Sigmoid colon (tissue), 6 donors: ENCODE measurements at regions not wholly inside any gene's neighbourhood (a gene's known extent, or its start where the extent isn't known, plus 50 kb on each side); places are given as distances from the start of the nearest gene placed in this dataset.

ENCODE experiments used
- DNase-seq: peaks from one replicate; pipeline ENCODE4 v3.0.0-alpha.2; 2019
- H3K27ac ChIP-seq, 4 donors: fragments of 200-600 bp; sonication (generic); one replicate each; pipeline ENCODE4 v1.5.1; 2016 to 2019; ENCODE audit warnings: mild to moderate bottlenecking in 1 of 4
- H3K27me3 ChIP-seq, 3 donors: fragments of 200-600 bp; sonication (generic); one replicate each; pipeline ENCODE4 v1.5.1; 2019; ENCODE audit warnings: mild to moderate bottlenecking in 1 of 3
- H3K36me3 ChIP-seq, 4 donors: fragments of 200-600 bp; sonication (generic); one replicate each; pipeline ENCODE4 v1.5.1; 2016 to 2019
- H3K4me1 ChIP-seq, 4 donors: fragments of 200-600 bp; sonication (generic); one replicate each; pipeline ENCODE4 v1.5.1; 2017 to 2019
- H3K4me3 ChIP-seq, 4 donors: fragments of 200-600 bp; sonication (generic); one replicate each; pipeline ENCODE4 v1.5.1; 2017 to 2019; ENCODE audit warnings: mild to moderate bottlenecking in 2 of 4, moderate library complexity in 1 of 4
- H3K9me3 ChIP-seq, 4 donors: fragments of 200-600 bp in 3 of 4; sonication (generic) in 3 of 4; one replicate each; pipeline versions ENCODE4 v1.5.1 to v1.6.1; 2013 to 2019
- EP300 ChIP-seq, 4 donors: sonication (generic); formaldehyde crosslinking; IDR thresholded peaks; one replicate each; pipeline ENCODE4 v1.6.1; 2017; ENCODE audit warnings: antibody characterized with exemption in 4 of 4
- POLR2A ChIP-seq, 2 donors: fragments of 450-650 bp; IDR thresholded peaks; one replicate each; pipeline ENCODE4 v1.6.1; 2016; ENCODE audit warnings: antibody characterized with exemption in 2 of 2, mild to moderate bottlenecking in 2 of 2, moderate library complexity in 2 of 2
- POLR2AphosphoS5 ChIP-seq, 4 donors: sonication (generic); formaldehyde crosslinking; IDR thresholded peaks; one replicate each; pipeline ENCODE4 v1.6.1; 2017; ENCODE audit warnings: antibody characterized with exemption in 4 of 4
- WGBS, 2 donors: extraction: QIAGEN DNeasy Blood & Tissue Kit; methylation state at CpG; one replicate each; pipeline ENCODE4 v1.1.7; 2013; 5-methylcytosine and 5-hydroxymethylcytosine counted together
- intact Hi-C: fragments of 100-400 bp; cut with DNase I; formaldehyde crosslinking; loops from one replicate; pipeline ENCODE4 v1.15.1; 2023
- TF ChIP-seq, protein P1 (sequence below), 4 experiments: fragments of 450-650 bp in 3 of 4; fragments of 200-600 bp in 1 of 4; IDR thresholded peaks; one replicate each; pipeline ENCODE4 v1.5.1; 2016 to 2019; ENCODE audit warnings: antibody characterized with exemption in 4 of 4, mild to moderate bottlenecking in 3 of 4, moderate library complexity in 2 of 4
- donor health status: healthy with polysubstance abuse.
- donor health status: healthy.

DNA sequence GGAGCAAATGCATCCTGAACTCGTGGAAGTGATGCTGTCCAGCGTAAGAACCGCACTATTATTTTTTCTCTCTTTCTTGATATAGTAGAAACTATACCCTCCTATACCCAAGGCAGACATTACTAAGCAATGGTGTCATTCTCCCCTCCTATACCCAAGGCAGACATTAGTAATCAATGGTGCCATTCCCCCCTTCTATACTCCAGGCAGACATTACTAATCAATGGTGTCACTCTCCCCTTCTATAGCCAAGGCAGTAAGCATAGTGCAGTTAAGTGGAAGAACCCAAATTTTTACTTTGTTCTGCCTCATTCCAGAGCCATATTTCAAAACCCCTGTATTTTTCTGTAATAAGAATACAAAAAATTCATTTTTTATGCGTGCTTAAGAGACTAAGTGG is 506.2 kb upstream of the EEF2KMT start:
- Histone ChIP-seq H3K4me3 (no peak overlapping the region), H3K27me3 (peaks cover 0 to 8% (median 0%) of the 10 kb centered on the region in 3 donors), H3K36me3 (no peaks in the 10 kb centered on the region), H3K27ac (no peak overlapping the region), H3K4me1 (no peaks in the 10 kb centered on the region), H3K9me3 (no peaks in the 10 kb centered on the region)
- no peak for DNase-seq
- TF ChIP-seq EP300 (IDR thresholded peaks at IDR 0.05): no peak
- TF ChIP-seq POLR2AphosphoS5 (IDR thresholded peaks at IDR 0.05): no peak
- TF ChIP-seq, protein P1, sequence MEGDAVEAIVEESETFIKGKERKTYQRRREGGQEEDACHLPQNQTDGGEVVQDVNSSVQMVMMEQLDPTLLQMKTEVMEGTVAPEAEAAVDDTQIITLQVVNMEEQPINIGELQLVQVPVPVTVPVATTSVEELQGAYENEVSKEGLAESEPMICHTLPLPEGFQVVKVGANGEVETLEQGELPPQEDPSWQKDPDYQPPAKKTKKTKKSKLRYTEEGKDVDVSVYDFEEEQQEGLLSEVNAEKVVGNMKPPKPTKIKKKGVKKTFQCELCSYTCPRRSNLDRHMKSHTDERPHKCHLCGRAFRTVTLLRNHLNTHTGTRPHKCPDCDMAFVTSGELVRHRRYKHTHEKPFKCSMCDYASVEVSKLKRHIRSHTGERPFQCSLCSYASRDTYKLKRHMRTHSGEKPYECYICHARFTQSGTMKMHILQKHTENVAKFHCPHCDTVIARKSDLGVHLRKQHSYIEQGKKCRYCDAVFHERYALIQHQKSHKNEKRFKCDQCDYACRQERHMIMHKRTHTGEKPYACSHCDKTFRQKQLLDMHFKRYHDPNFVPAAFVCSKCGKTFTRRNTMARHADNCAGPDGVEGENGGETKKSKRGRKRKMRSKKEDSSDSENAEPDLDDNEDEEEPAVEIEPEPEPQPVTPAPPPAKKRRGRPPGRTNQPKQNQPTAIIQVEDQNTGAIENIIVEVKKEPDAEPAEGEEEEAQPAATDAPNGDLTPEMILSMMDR (IDR thresholded peaks at IDR 0.05): no peak
- no peak for TF ChIP-seq POLR2A (IDR thresholded peaks at IDR 0.05)
- intact Hi-C loops: no loop called here
- 91 to 94% methylated on average over 4 of the region's 4 CpGs for WGBS, 2 donors

DNA sequence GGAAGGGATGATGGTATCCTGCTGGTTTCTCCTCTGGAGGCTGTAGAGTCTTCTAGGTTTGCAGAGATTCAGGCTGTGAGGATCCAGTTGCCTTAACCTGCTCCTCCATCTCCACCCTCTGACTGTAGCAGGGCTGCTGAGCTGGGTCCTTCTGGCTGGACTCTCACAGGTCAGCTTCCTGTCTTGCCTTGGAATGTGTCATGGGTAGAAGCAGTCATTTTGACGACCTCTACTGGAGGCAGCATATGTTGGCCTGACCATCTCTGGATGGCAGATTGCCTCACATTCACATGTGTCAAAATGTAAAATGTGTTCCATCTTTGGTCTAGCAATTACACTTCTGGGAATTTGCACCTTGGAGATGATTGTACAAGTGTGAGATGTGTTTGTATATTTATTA is 504.4 kb upstream of the EEF2KMT start:
- no peak for DNase-seq
- WGBS, 2 donors: 53 to 68% methylated on average over 1 of the region's 1 CpG
- Histone ChIP-seq H3K27me3 (no peaks in the 10 kb centered on the region), H3K27ac (no peak overlapping the region), H3K36me3 (no peaks in the 10 kb centered on the region), H3K9me3 (no peaks in the 10 kb centered on the region), H3K4me1 (no peaks in the 10 kb centered on the region), H3K4me3 (no peak overlapping the region)
- TF ChIP-seq, protein P1 (IDR thresholded peaks at IDR 0.05): no peak
- TF ChIP-seq EP300 (IDR thresholded peaks at IDR 0.05) (no peak), POLR2AphosphoS5 (IDR thresholded peaks at IDR 0.05) (no peak), POLR2A (IDR thresholded peaks at IDR 0.05) (no peak)
- intact Hi-C loops: no loop called here

GRCh38 chr16:5598793-5599192 is 501.2 kb upstream of the EEF2KMT start:
- DNase-seq: no peak
- Histone ChIP-seq H3K27me3 (no peaks in the 10 kb centered on the region), H3K4me3 (no peak overlapping the region), H3K27ac (no peak overlapping the region), H3K9me3 (peaks cover 0 to 2% (median under 1%) of the 10 kb centered on the region in 4 donors), H3K36me3 (no peaks in the 10 kb centered on the region), H3K4me1 (no peaks in the 10 kb centered on the region)
- WGBS, 2 donors: 85 to 92% methylated on average over 7 of the region's 7 CpGs
- TF ChIP-seq, protein P1 (IDR thresholded peaks at IDR 0.05): no peak
- TF ChIP-seq POLR2AphosphoS5 (IDR thresholded peaks at IDR 0.05) (no peak), EP300 (IDR thresholded peaks at IDR 0.05) (no peak), POLR2A (IDR thresholded peaks at IDR 0.05) (no peak)
- intact Hi-C loops: no loop called here

DNA sequence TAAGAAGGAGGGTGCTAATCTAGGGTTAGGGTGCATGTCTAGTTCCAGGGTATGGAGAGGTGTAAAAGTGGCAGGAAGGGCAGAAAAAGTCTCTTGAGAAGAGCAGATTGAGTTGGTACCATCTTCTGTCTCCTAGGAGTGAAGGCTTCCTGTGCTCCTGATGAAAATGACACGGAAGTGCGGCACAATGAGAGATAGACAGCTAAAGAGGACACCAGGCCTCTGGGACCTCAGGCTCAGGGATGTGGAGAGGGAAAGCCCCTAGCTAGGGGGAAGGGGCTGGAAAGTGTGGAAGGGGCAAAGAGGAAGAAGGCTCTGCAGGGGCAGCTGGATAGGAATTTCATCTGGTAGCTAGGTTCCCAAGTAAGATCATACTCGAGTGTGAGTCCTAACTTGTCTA is 498.3 kb upstream of the EEF2KMT start:
- H3K27ac ChIP-seq: no peak overlapping the region
- TF ChIP-seq POLR2AphosphoS5 (IDR thresholded peaks at IDR 0.05) (no peak), POLR2A (IDR thresholded peaks at IDR 0.05) (no peak), EP300 (IDR thresholded peaks at IDR 0.05) (no peak)
- TF ChIP-seq, protein P1 (IDR thresholded peaks at IDR 0.05): no peak
- no peak for DNase-seq
- H3K9me3 ChIP-seq: peaks cover 0 to 2% (median under 1%) of the 10 kb centered on the region in 4 donors
- no peaks in the 10 kb centered on the region for H3K27me3 ChIP-seq
- intact Hi-C loops: no loop called here
- no peaks in the 10 kb centered on the region for H3K36me3 ChIP-seq
- H3K4me3 ChIP-seq: no peak overlapping the region
- 92 to 95% methylated on average over 3 of the region's 3 CpGs for WGBS, 2 donors
- no peaks in the 10 kb centered on the region for H3K4me1 ChIP-seq

DNA sequence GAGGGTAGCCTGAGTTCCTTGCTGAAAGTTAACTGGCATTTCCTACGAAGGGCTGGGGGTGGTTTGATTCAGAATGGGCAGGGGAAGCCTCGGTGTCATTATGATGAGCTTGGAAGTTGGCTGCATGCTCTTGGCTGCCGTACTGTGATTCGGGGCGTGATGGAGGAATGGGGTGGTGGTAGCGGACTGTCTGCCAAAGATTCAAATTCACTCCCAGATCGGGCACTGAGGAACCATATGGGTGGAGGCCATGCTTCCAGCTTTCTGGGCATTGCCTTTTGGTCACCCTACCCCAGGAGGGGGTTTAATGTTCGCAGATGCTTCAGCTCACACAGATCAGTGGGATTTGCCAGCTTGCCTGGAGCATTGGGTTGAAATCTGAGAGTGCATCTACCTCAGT is 492.8 kb upstream of the EEF2KMT start:
- WGBS, 2 donors: 81 to 88% methylated on average over 8 of the region's 8 CpGs
- H3K4me1 ChIP-seq: no peaks in the 10 kb centered on the region
- TF ChIP-seq EP300 (IDR thresholded peaks at IDR 0.05): no peak
- DNase-seq: no peak
- H3K27ac ChIP-seq: no peak overlapping the region
- H3K36me3 ChIP-seq: no peaks in the 10 kb centered on the region
- no peak overlapping the region for H3K4me3 ChIP-seq
- no peaks in the 10 kb centered on the region for H3K9me3 ChIP-seq
- intact Hi-C loops: no loop called here
- no peaks in the 10 kb centered on the region for H3K27me3 ChIP-seq
